Activated CD8-positive, alpha-beta T cell treated with anti-CD3 and anti-CD28 coated beads, Interleukin-2, amount 10 ng/mL, durations not matched to agents 7 days and 5 days (primary cell): ENCODE measurements at regions not wholly inside any gene's neighbourhood (a gene's known extent, or its start where the extent isn't known, plus 50 kb on each side); places are given as distances from the start of the nearest gene placed in this dataset.

Experiments
- ATAC-seq: fragments of 150-1000 bp; cut with Tn5 transposase; one replicate; pipeline ENCODE4 v1.10.0; 2021; ENCODE audit warnings: moderate library complexity
- CTCF ChIA-PET: fragments of 350-600 bp; sonication (Branson Sonifier 250); formaldehyde crosslinking; loops from one replicate; lab custom pipeline; 2021; ENCODE audit warnings: antibody characterized with exemption; lab: Charles Lee
- POLR2A ChIA-PET: fragments of 350-600 bp; sonication (Branson Sonifier 250); formaldehyde crosslinking; loops from one replicate; lab custom pipeline; 2021; ENCODE audit warnings: antibody characterized with exemption; lab: Charles Lee
- DNase-seq: peaks from one replicate; pipeline ENCODE4 v3.0.0-alpha.2; 2020
- H3K27ac Mint-ChIP-seq: one replicate; pipeline ENCODE4 v1.8.0; 2021; ENCODE audit warnings: mild to moderate bottlenecking, mixed read lengths
- H3K27me3 Mint-ChIP-seq: one replicate; pipeline ENCODE4 v1.8.0; 2021; ENCODE audit warnings: low read depth, mixed read lengths
- H3K36me3 Mint-ChIP-seq: one replicate; pipeline ENCODE4 v1.8.0; 2021; ENCODE audit warnings: low read depth, mixed read lengths
- H3K4me1 Mint-ChIP-seq: one replicate; pipeline ENCODE4 v1.8.0; 2021; ENCODE audit warnings: low read depth, mixed read lengths
- H3K4me3 Mint-ChIP-seq: one replicate; pipeline ENCODE4 v1.8.0; 2021; ENCODE audit warnings: mild to moderate bottlenecking, mixed read lengths
- H3K9me3 Mint-ChIP-seq: one replicate; pipeline ENCODE4 v1.8.0; 2022; ENCODE audit warnings: mixed read lengths; ENCODE audit not compliant: insufficient read depth

- DNase-seq, result no peak
- POLR2A ChIA-PET, result no interaction called here
- Mint-ChIP-seq H3K9me3 (no peaks in the 10 kb centered on the region), H3K4me1 (no peaks in the 10 kb centered on the region), H3K27me3 (no peaks in the 10 kb centered on the region), H3K36me3 (no peaks in the 10 kb centered on the region), H3K27ac (no peak overlapping the region), H3K4me3 (no peak overlapping the region)
- CTCF ChIA-PET, result no interaction called here
- ATAC-seq, result no peak
Observed at GRCh38 chr1:239262538-239262937, 123.8 kb upstream of the CHRM3 start.

GRCh38 chr1:239261521-239261920, 124.8 kb upstream of the CHRM3 start:
- Mint-ChIP-seq H3K36me3 (no peaks in the 10 kb centered on the region), H3K4me1 (no peaks in the 10 kb centered on the region), H3K27ac (no peak overlapping the region), H3K27me3 (no peaks in the 10 kb centered on the region), H3K4me3 (no peak overlapping the region), H3K9me3 (no peaks in the 10 kb centered on the region)
- DNase-seq (no peak), ATAC-seq (no peak)
- CTCF ChIA-PET, result interaction anchor here (0.6 kb wide), 1 partner anchor 136 kb away, joined by 3 read pairs; no protein-coding TSS in a partner anchor
- POLR2A ChIA-PET, result no interaction called here

- H3K4me1 Mint-ChIP-seq, result no peaks in the 10 kb centered on the region
- H3K27ac Mint-ChIP-seq, result no peak overlapping the region
- POLR2A ChIA-PET, result no interaction called here
- CTCF ChIA-PET, result no interaction called here
- ATAC-seq (no peak), DNase-seq (no peak)
- H3K9me3 Mint-ChIP-seq, result peaks cover 4% of the 10 kb centered on the region
- H3K4me3 Mint-ChIP-seq, result no peak overlapping the region
- H3K36me3 Mint-ChIP-seq, result no peaks in the 10 kb centered on the region
- H3K27me3 Mint-ChIP-seq, result no peaks in the 10 kb centered on the region
Observed at GRCh38 chr1:239260842-239261241, 125.5 kb upstream of the CHRM3 start.

- H3K27me3 Mint-ChIP-seq, result no peaks in the 10 kb centered on the region
- peaks cover 4% of the 10 kb centered on the region for H3K9me3 Mint-ChIP-seq
- DNase-seq (no peak), ATAC-seq (no peak)
- no peak overlapping the region for H3K4me3 Mint-ChIP-seq
- no peak overlapping the region for H3K27ac Mint-ChIP-seq
- ChIA-PET CTCF (no interaction called here), POLR2A (no interaction called here)
- H3K36me3 Mint-ChIP-seq, result no peaks in the 10 kb centered on the region
- H3K4me1 Mint-ChIP-seq, result no peaks in the 10 kb centered on the region
Observed at GRCh38 chr1:239255628-239256160, 130.7 kb upstream of the CHRM3 start.

GRCh38 chr1:239254999-239255398, 131.4 kb upstream of the CHRM3 start:
- CTCF ChIA-PET, result no interaction called here
- Mint-ChIP-seq H3K27me3 (no peaks in the 10 kb centered on the region), H3K9me3 (peaks cover 4% of the 10 kb centered on the region), H3K4me1 (no peaks in the 10 kb centered on the region), H3K36me3 (no peaks in the 10 kb centered on the region), H3K27ac (no peak overlapping the region), H3K4me3 (no peak overlapping the region)
- DNase-seq (no peak), ATAC-seq (no peak)
- POLR2A ChIA-PET, result no interaction called here

GRCh38 chr1:239253032-239253431, 133.3 kb upstream of the CHRM3 start:
- no peaks in the 10 kb centered on the region for H3K4me1 Mint-ChIP-seq
- H3K27ac Mint-ChIP-seq, result no peak overlapping the region
- DNase-seq (no peak), ATAC-seq (no peak)
- no peak overlapping the region for H3K4me3 Mint-ChIP-seq
- POLR2A ChIA-PET, result no interaction called here
- peaks cover 4% of the 10 kb centered on the region for H3K9me3 Mint-ChIP-seq
- no peaks in the 10 kb centered on the region for H3K27me3 Mint-ChIP-seq
- no peaks in the 10 kb centered on the region for H3K36me3 Mint-ChIP-seq
- CTCF ChIA-PET, result no interaction called here

GRCh38 chr1:239250353-239251035, 135.9 kb upstream of the CHRM3 start:
- no peaks in the 10 kb centered on the region for H3K9me3 Mint-ChIP-seq
- no peaks in the 10 kb centered on the region for H3K27me3 Mint-ChIP-seq
- no peaks in the 10 kb centered on the region for H3K4me1 Mint-ChIP-seq
- DNase-seq, result no peak
- H3K27ac Mint-ChIP-seq, result no peak overlapping the region
- H3K4me3 Mint-ChIP-seq, result no peak overlapping the region
- ATAC-seq, result no peak
- POLR2A ChIA-PET, result no interaction called here
- CTCF ChIA-PET, result no interaction called here
- H3K36me3 Mint-ChIP-seq, result no peaks in the 10 kb centered on the region

GRCh38 chr1:239247285-239247684, 139.1 kb upstream of the CHRM3 start:
- Mint-ChIP-seq H3K36me3 (no peaks in the 10 kb centered on the region), H3K27me3 (no peaks in the 10 kb centered on the region), H3K4me1 (no peaks in the 10 kb centered on the region), H3K9me3 (no peaks in the 10 kb centered on the region), H3K27ac (no peak overlapping the region), H3K4me3 (no peak overlapping the region)
- CTCF ChIA-PET, result no interaction called here
- DNase-seq (no peak), ATAC-seq (no peak)
- POLR2A ChIA-PET, result no interaction called here

GRCh38 chr1:239244084-239244483, 142.3 kb upstream of the CHRM3 start:
- Mint-ChIP-seq H3K27ac (no peak overlapping the region), H3K36me3 (no peaks in the 10 kb centered on the region), H3K4me1 (no peaks in the 10 kb centered on the region), H3K27me3 (no peaks in the 10 kb centered on the region), H3K4me3 (no peak overlapping the region), H3K9me3 (no peaks in the 10 kb centered on the region)
- DNase-seq, result no peak
- ChIA-PET CTCF (no interaction called here), POLR2A (no interaction called here)
- no peak for ATAC-seq

GRCh38 chr1:239243006-239243405, 143.4 kb upstream of the CHRM3 start:
- Mint-ChIP-seq H3K27me3 (no peaks in the 10 kb centered on the region), H3K4me3 (no peak overlapping the region), H3K9me3 (no peaks in the 10 kb centered on the region), H3K4me1 (no peaks in the 10 kb centered on the region), H3K36me3 (no peaks in the 10 kb centered on the region), H3K27ac (no peak overlapping the region)
- ChIA-PET POLR2A (no interaction called here), CTCF (no interaction called here)
- no peak for ATAC-seq
- DNase-seq, result no peak

GRCh38 chr1:239242404-239242803, 144.0 kb upstream of the CHRM3 start:
- ATAC-seq, result no peak
- POLR2A ChIA-PET, result no interaction called here
- no peaks in the 10 kb centered on the region for H3K36me3 Mint-ChIP-seq
- CTCF ChIA-PET, result no interaction called here
- no peak overlapping the region for H3K4me3 Mint-ChIP-seq
- no peak overlapping the region for H3K27ac Mint-ChIP-seq
- DNase-seq, result no peak
- H3K27me3 Mint-ChIP-seq, result no peaks in the 10 kb centered on the region
- H3K4me1 Mint-ChIP-seq, result no peaks in the 10 kb centered on the region
- no peaks in the 10 kb centered on the region for H3K9me3 Mint-ChIP-seq

GRCh38 chr1:239240736-239241135, 145.6 kb upstream of the CHRM3 start:
- CTCF ChIA-PET, result no interaction called here
- no peaks in the 10 kb centered on the region for H3K27me3 Mint-ChIP-seq
- POLR2A ChIA-PET, result no interaction called here

GRCh38 chr1:239239529-239239928, 146.8 kb upstream of the CHRM3 start:
- no peak for DNase-seq
- H3K9me3 Mint-ChIP-seq, result no peaks in the 10 kb centered on the region
- H3K4me3 Mint-ChIP-seq, result no peak overlapping the region

More at GRCh38 chr1:239240736-239241135, 145.6 kb upstream of the CHRM3 start:
- Mint-ChIP-seq H3K9me3 (no peaks in the 10 kb centered on the region), H3K36me3 (no peaks in the 10 kb centered on the region), H3K27ac (no peak overlapping the region), H3K4me1 (no peaks in the 10 kb centered on the region), H3K4me3 (no peak overlapping the region)
- DNase-seq (no peak), ATAC-seq (no peak)

More at GRCh38 chr1:239239529-239239928, 146.8 kb upstream of the CHRM3 start:
- H3K4me1 Mint-ChIP-seq, result no peaks in the 10 kb centered on the region
- POLR2A ChIA-PET, result no interaction called here
- H3K27ac Mint-ChIP-seq, result no peak overlapping the region
- CTCF ChIA-PET, result no interaction called here
- H3K36me3 Mint-ChIP-seq, result no peaks in the 10 kb centered on the region
- ATAC-seq, result no peak
- H3K27me3 Mint-ChIP-seq, result no peaks in the 10 kb centered on the region
